ENCODE measurements at regions not wholly inside any gene's neighbourhood (a gene's known extent, or its start where the extent isn't known, plus 50 kb on each side); places are given as distances from the start of the nearest gene placed in this dataset.

- no peak for TF ChIP-seq YY1 (IDR thresholded peaks at IDR 0.05; ENCODE audit: low read depth, low read length)
- no peak for TF ChIP-seq RBBP5 (IDR thresholded peaks at IDR 0.05; ENCODE audit: borderline replicate concordance, low read depth, low read length)
- TF ChIP-seq SP4 (IDR thresholded peaks at IDR 0.05; ENCODE audit: low read length): no peak
- no peak for TF ChIP-seq SRF (IDR thresholded peaks at IDR 0.05; ENCODE audit: low read depth, low read length)
- TF ChIP-seq EGR1 (IDR thresholded peaks at IDR 0.05; ENCODE audit: borderline replicate concordance, low read depth, low read length): no peak
Measured at GRCh38 chr4:82201303-82201702, 172.5 kb downstream of the HNRNPD start (continued).

Measured in H1 (cell line).